Esophagus squamous epithelium (tissue), 4 donors: ENCODE measurements at regions not wholly inside any gene's neighbourhood (a gene's known extent, or its start where the extent isn't known, plus 50 kb on each side); places are given as distances from the start of the nearest gene placed in this dataset.

Experiments
- POLR2A ChIP-seq, 4 donors: fragments of 450-650 bp; IDR thresholded peaks; one replicate each; pipeline ENCODE4 v1.6.1; 2017; ENCODE audit warnings: antibody characterized with exemption in 4 of 4, mild to moderate bottlenecking in 4 of 4, moderate library complexity in 3 of 4
- TF ChIP-seq, protein P1 (sequence below), 6 experiments: fragments of 450-650 bp in 4 of 6; fragments of 200-600 bp in 2 of 6; sonication (generic) in 2 of 6; IDR thresholded peaks; one replicate each; pipeline ENCODE4 v1.5.1; 2016 to 2019; ENCODE audit warnings: antibody characterized with exemption in 6 of 6, mild to moderate bottlenecking in 4 of 6, moderate library complexity in 4 of 6

- TF ChIP-seq, protein P1, sequence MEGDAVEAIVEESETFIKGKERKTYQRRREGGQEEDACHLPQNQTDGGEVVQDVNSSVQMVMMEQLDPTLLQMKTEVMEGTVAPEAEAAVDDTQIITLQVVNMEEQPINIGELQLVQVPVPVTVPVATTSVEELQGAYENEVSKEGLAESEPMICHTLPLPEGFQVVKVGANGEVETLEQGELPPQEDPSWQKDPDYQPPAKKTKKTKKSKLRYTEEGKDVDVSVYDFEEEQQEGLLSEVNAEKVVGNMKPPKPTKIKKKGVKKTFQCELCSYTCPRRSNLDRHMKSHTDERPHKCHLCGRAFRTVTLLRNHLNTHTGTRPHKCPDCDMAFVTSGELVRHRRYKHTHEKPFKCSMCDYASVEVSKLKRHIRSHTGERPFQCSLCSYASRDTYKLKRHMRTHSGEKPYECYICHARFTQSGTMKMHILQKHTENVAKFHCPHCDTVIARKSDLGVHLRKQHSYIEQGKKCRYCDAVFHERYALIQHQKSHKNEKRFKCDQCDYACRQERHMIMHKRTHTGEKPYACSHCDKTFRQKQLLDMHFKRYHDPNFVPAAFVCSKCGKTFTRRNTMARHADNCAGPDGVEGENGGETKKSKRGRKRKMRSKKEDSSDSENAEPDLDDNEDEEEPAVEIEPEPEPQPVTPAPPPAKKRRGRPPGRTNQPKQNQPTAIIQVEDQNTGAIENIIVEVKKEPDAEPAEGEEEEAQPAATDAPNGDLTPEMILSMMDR (IDR thresholded peaks at IDR 0.05) = no peak
- TF ChIP-seq POLR2A (IDR thresholded peaks at IDR 0.05) = no peak
These were observed 63.7 kb upstream of the TMCO5A start for GRCh38 chr15:37870711-37871110.
